ENCODE measurements at regions not wholly inside any gene's neighbourhood (a gene's known extent, or its start where the extent isn't known, plus 50 kb on each side); places are given as distances from the start of the nearest gene placed in this dataset.

DNA sequence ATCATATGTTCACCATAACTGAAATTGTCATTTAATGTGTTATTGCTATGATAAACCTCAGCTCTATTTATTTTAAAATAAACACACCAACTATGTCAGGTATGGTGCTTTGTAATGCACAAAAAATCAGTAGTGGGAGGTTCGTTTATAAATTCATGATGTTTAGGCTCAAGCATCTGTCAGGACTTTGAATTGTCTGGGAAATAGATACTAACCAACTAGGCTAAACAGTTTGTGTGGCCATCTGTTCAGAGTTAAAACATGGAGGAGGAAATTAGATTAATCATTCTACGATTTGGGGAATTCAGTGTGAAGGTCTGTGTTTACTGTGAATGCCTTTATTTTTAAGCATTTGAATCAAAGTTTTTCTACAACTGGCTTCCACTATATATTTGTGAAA lies 212.6 kb upstream of the FZD8 start:
- H2AK5ac ChIP-seq (ENCODE audit: low read length), result no peak overlapping the region
- H3K9ac ChIP-seq (ENCODE audit: low read length), result no peak overlapping the region
- H2BK120ac ChIP-seq (ENCODE audit: low read depth, low read length), result no peak overlapping the region
- H4K5ac ChIP-seq (ENCODE audit: low read length), result no peak overlapping the region
- H3K4me3 ChIP-seq (ENCODE audit: low read length), result no peak overlapping the region
- DNase-seq, result no peak
- H4K8ac ChIP-seq (ENCODE audit: low read depth, low read length), result no peak overlapping the region
- no peak overlapping the region for H3K27ac ChIP-seq (ENCODE audit: low read depth, low read length)
- H3K4ac ChIP-seq (ENCODE audit: low read depth, low read length), result no peak overlapping the region
- WGBS (ENCODE audit: extremely low coverage, insufficient coverage, low lambda C conversion rate), result no CpG with 5 or more reads among the region's 2 CpGs
- H3K56ac ChIP-seq (ENCODE audit: low read length), result no peak overlapping the region
- H3K27me3 ChIP-seq (ENCODE audit: insufficient read depth, low read length, poor library complexity), result no peaks in the 10 kb centered on the region
- H3K18ac ChIP-seq (ENCODE audit: low read length), result no peak overlapping the region
- H2BK5ac ChIP-seq (ENCODE audit: low read length), result no peak overlapping the region
- no peaks in the 10 kb centered on the region for H3K4me1 ChIP-seq (ENCODE audit: control insufficient read depth, low read depth, low read length)
- no peak overlapping the region for H3K4me2 ChIP-seq (ENCODE audit: low read length)
- H3K23ac ChIP-seq (ENCODE audit: low read length), result no peak overlapping the region
- no peaks in the 10 kb centered on the region for H3K36me3 ChIP-seq (ENCODE audit: control insufficient read depth, insufficient read depth, low read length)
- no peaks in the 10 kb centered on the region for H3K79me2 ChIP-seq (ENCODE audit: control insufficient read depth, insufficient read depth, low read length)
- no peaks in the 10 kb centered on the region for H3K79me1 ChIP-seq (ENCODE audit: low read length)
- H2BK15ac ChIP-seq (replicated peaks; ENCODE audit: low read depth), result no peak overlapping the region

DNA sequence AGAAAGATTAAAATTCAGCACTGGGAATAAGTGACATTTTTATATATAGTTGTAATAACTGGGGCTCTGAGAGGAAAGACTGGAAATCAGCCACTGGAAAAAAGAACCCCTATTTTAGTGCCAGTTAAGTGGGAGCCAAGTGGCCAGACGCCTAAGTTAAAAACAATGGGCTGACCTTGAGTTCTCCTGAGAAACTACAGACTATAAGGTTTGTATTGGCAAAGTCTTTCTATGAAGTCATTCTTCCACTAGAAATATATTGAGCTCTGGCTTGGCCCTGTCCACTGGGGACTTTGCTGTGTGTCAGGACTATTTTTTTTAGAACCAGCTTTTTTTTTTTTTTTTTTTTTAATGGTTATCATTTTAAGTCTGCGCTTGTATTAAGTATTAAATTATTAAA lies 210.6 kb upstream of the FZD8 start:
- no peak overlapping the region for H4K8ac ChIP-seq (ENCODE audit: low read depth, low read length)

DNA sequence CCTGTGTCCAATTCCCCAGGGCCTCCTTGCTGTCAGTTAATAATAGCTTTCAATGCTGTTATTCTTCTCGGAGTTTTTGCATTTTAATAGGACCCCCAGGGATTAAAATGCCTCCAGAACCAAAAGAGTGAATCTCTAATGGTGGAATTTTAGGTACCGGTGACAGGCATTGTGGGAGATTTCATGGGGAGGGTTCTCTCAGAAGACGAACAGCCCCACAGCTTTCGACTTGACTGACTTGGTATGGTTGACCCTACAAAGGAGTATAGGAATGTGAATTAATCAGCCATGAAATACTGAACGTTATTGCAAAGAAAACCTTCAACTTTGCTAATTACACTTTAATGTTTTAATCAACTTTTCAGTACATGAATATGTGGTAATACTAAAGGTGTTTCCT lies 206.3 kb upstream of the FZD8 start:
- H4K5ac ChIP-seq (ENCODE audit: low read length), result no peak overlapping the region
- peaks cover 5% of the 10 kb centered on the region for H3K4me1 ChIP-seq (ENCODE audit: control insufficient read depth, low read depth, low read length)
- H3K23ac ChIP-seq (ENCODE audit: low read length), result no peak overlapping the region
- no peak overlapping the region for H2AK5ac ChIP-seq (ENCODE audit: low read length)
- H2BK5ac ChIP-seq (ENCODE audit: low read length), result no peak overlapping the region
- H3K36me3 ChIP-seq (ENCODE audit: control insufficient read depth, insufficient read depth, low read length), result no peaks in the 10 kb centered on the region
- no peak overlapping the region for H2BK15ac ChIP-seq (replicated peaks; ENCODE audit: low read depth)
- no peak overlapping the region for H3K4ac ChIP-seq (ENCODE audit: low read depth, low read length)
- DNase-seq, result no peak
- H3K18ac ChIP-seq (ENCODE audit: low read length), result peak overlapping the region; percentile 75
- H3K4me2 ChIP-seq (ENCODE audit: low read length), result no peak overlapping the region
- H3K79me2 ChIP-seq (ENCODE audit: control insufficient read depth, insufficient read depth, low read length), result no peaks in the 10 kb centered on the region
- H4K8ac ChIP-seq (ENCODE audit: low read depth, low read length), result peak overlapping the region; percentile 39
- no peak overlapping the region for H3K9ac ChIP-seq (ENCODE audit: low read length)
- no CpG with 5 or more reads among the region's 5 CpGs for WGBS (ENCODE audit: extremely low coverage, insufficient coverage, low lambda C conversion rate)
- peak overlapping the region; percentile 73 for H2BK120ac ChIP-seq (ENCODE audit: low read depth, low read length)
- no peak overlapping the region for H3K56ac ChIP-seq (ENCODE audit: low read length)
- H3K27me3 ChIP-seq (ENCODE audit: insufficient read depth, low read length, poor library complexity), result no peaks in the 10 kb centered on the region
- H3K27ac ChIP-seq (ENCODE audit: low read depth, low read length), result no peak overlapping the region
- no peaks in the 10 kb centered on the region for H3K79me1 ChIP-seq (ENCODE audit: low read length)
- no peak overlapping the region for H3K4me3 ChIP-seq (ENCODE audit: low read length)

More for the DNA sequence above, 210.6 kb upstream of the FZD8 start:
- Histone ChIP-seq H3K27me3 (ENCODE audit: insufficient read depth, low read length, poor library complexity) (no peaks in the 10 kb centered on the region), H3K4me1 (ENCODE audit: control insufficient read depth, low read depth, low read length) (no peaks in the 10 kb centered on the region), H3K18ac (ENCODE audit: low read length) (no peak overlapping the region), H3K9ac (ENCODE audit: low read length) (no peak overlapping the region), H3K36me3 (ENCODE audit: control insufficient read depth, insufficient read depth, low read length) (no peaks in the 10 kb centered on the region), H2BK120ac (ENCODE audit: low read depth, low read length) (no peak overlapping the region), H2BK15ac (replicated peaks; ENCODE audit: low read depth) (no peak overlapping the region), H3K27ac (ENCODE audit: low read depth, low read length) (no peak overlapping the region), H4K5ac (ENCODE audit: low read length) (no peak overlapping the region), H2BK5ac (ENCODE audit: low read length) (no peak overlapping the region), H3K4me2 (ENCODE audit: low read length) (no peak overlapping the region), H3K56ac (ENCODE audit: low read length) (no peak overlapping the region), H3K4ac (ENCODE audit: low read depth, low read length) (no peak overlapping the region), H3K4me3 (ENCODE audit: low read length) (no peak overlapping the region), H3K79me1 (ENCODE audit: low read length) (no peaks in the 10 kb centered on the region), H3K23ac (ENCODE audit: low read length) (no peak overlapping the region), H2AK5ac (ENCODE audit: low read length) (no peak overlapping the region), H3K79me2 (ENCODE audit: control insufficient read depth, insufficient read depth, low read length) (no peaks in the 10 kb centered on the region)
- 100% methylated on average over 1 of the region's 2 CpGs for WGBS (ENCODE audit: extremely low coverage, insufficient coverage, low lambda C conversion rate)
- no peak for DNase-seq

DNA sequence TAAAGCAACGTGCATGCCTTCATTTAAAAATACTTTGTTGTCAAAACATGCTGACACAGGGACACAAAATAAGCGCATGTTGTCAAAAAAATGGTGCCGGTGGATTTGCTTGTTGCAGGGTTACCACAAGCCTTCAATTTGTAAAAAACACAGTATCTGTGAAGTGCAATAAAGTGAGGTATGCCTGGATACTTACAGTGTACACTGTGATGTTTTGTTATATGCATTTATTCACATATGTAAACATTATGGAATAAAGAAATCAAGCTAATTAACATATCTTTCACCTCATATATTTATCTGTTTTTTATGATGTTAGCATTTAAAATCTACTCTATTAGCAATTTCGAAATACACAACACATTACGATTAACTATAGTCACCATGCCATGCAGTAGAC lies 202.6 kb upstream of the FZD8 start:
- peaks cover 6% of the 10 kb centered on the region for H3K4me1 ChIP-seq (ENCODE audit: control insufficient read depth, low read depth, low read length)
- H3K9ac ChIP-seq (ENCODE audit: low read length), result no peak overlapping the region
- H2BK15ac ChIP-seq (replicated peaks; ENCODE audit: low read depth), result no peak overlapping the region
- no peak overlapping the region for H2AK5ac ChIP-seq (ENCODE audit: low read length)
- H3K23ac ChIP-seq (ENCODE audit: low read length), result no peak overlapping the region
- no peaks in the 10 kb centered on the region for H3K79me2 ChIP-seq (ENCODE audit: control insufficient read depth, insufficient read depth, low read length)
- no peaks in the 10 kb centered on the region for H3K79me1 ChIP-seq (ENCODE audit: low read length)
- no CpG with 5 or more reads among the region's 5 CpGs for WGBS (ENCODE audit: extremely low coverage, insufficient coverage, low lambda C conversion rate)
- no peak overlapping the region for H3K4me3 ChIP-seq (ENCODE audit: low read length)
- no peak overlapping the region for H4K5ac ChIP-seq (ENCODE audit: low read length)
- H2BK5ac ChIP-seq (ENCODE audit: low read length), result no peak overlapping the region
- no peak overlapping the region for H4K8ac ChIP-seq (ENCODE audit: low read depth, low read length)
- no peak for DNase-seq
- no peak overlapping the region for H2BK120ac ChIP-seq (ENCODE audit: low read depth, low read length)
- no peak overlapping the region for H3K4me2 ChIP-seq (ENCODE audit: low read length)
- no peak overlapping the region for H3K27ac ChIP-seq (ENCODE audit: low read depth, low read length)
- H3K36me3 ChIP-seq (ENCODE audit: control insufficient read depth, insufficient read depth, low read length), result no peaks in the 10 kb centered on the region
- H3K18ac ChIP-seq (ENCODE audit: low read length), result no peak overlapping the region
- H3K4ac ChIP-seq (ENCODE audit: low read depth, low read length), result no peak overlapping the region
- H3K56ac ChIP-seq (ENCODE audit: low read length), result no peak overlapping the region
- H3K27me3 ChIP-seq (ENCODE audit: insufficient read depth, low read length, poor library complexity), result no peaks in the 10 kb centered on the region

DNA sequence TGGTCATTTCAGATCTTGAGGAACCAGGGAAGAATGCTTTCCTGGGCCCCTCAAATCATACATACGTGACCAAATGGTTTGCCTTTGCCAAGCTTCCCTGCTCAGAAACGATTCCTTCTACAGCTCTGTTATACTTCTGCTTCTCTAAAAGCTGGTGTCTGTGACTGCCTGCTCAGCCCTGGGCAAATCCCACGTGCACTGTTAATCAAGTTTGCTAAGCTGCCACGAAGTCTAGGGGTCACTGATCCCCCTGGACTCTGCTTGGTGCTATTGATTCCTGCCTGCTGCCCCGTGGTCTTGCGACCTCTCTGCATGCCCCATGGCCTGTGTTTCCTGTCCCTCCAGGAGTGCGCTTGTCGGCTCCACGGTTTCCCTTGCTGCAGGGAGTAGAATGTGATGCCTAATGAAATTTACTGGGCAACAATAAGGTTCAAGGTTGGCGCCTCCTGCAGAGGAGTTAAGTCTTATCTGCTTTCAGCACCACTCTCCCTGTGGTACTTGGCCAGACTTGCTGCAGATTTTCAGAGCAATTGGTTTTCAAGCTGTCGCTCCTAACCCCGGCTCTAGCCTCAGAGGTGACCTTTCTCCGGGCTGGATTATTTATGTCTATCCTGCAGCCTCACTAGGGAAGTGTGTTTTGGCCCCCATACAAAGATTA lies 201.6 kb upstream of the FZD8 start:
- H2BK120ac ChIP-seq (ENCODE audit: low read depth, low read length), result no peak overlapping the region
- no peak overlapping the region for H3K4ac ChIP-seq (ENCODE audit: low read depth, low read length)
- no peaks in the 10 kb centered on the region for H3K79me2 ChIP-seq (ENCODE audit: control insufficient read depth, insufficient read depth, low read length)
- no peaks in the 10 kb centered on the region for H3K27me3 ChIP-seq (ENCODE audit: insufficient read depth, low read length, poor library complexity)
- H3K23ac ChIP-seq (ENCODE audit: low read length), result no peak overlapping the region
- H3K18ac ChIP-seq (ENCODE audit: low read length), result no peak overlapping the region
- no peak overlapping the region for H2AK5ac ChIP-seq (ENCODE audit: low read length)
- H3K4me3 ChIP-seq (ENCODE audit: low read length), result no peak overlapping the region
- no peak overlapping the region for H3K56ac ChIP-seq (ENCODE audit: low read length)
- WGBS (ENCODE audit: extremely low coverage, insufficient coverage, low lambda C conversion rate), result no CpG with 5 or more reads among the region's 13 CpGs
- H3K36me3 ChIP-seq (ENCODE audit: control insufficient read depth, insufficient read depth, low read length), result no peaks in the 10 kb centered on the region
- no peak overlapping the region for H3K4me2 ChIP-seq (ENCODE audit: low read length)
- no peaks in the 10 kb centered on the region for H3K79me1 ChIP-seq (ENCODE audit: low read length)
- H4K5ac ChIP-seq (ENCODE audit: low read length), result no peak overlapping the region
- DNase-seq, result peak; percentile 82
- H2BK5ac ChIP-seq (ENCODE audit: low read length), result no peak overlapping the region
- H3K4me1 ChIP-seq (ENCODE audit: control insufficient read depth, low read depth, low read length), result peaks cover 6% of the 10 kb centered on the region
- no peak overlapping the region for H2BK15ac ChIP-seq (replicated peaks; ENCODE audit: low read depth)
- no peak overlapping the region for H3K9ac ChIP-seq (ENCODE audit: low read length)
- no peak overlapping the region for H3K27ac ChIP-seq (ENCODE audit: low read depth, low read length)
- H4K8ac ChIP-seq (ENCODE audit: low read depth, low read length), result no peak overlapping the region

DNA sequence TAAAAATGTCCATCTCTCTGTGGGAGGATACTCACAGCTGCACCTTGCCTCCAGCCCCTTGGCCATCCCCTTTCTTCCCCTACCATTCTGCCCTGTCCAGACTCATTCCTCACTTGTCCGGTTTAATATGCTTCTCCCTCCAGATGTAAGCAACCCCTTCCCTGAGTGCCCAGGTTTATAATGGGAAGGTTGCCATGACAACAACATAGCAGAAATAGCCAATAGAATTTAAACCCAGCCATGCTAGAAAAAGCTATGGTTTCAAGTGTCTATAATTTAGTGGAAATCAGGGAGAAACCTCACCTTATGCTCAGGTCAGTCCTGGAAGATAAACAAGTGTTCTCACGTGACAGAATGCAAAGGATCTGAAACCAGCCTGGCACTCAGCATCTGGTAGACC lies 196.0 kb upstream of the FZD8 start:
- no peak overlapping the region for H3K18ac ChIP-seq (ENCODE audit: low read length)
- no peak for DNase-seq
- no peak overlapping the region for H2AK5ac ChIP-seq (ENCODE audit: low read length)
- no peak overlapping the region for H4K8ac ChIP-seq (ENCODE audit: low read depth, low read length)
- H3K56ac ChIP-seq (ENCODE audit: low read length), result no peak overlapping the region
- H3K4me2 ChIP-seq (ENCODE audit: low read length), result no peak overlapping the region
- H3K4me3 ChIP-seq (ENCODE audit: low read length), result no peak overlapping the region
- H3K9ac ChIP-seq (ENCODE audit: low read length), result no peak overlapping the region
- no peak overlapping the region for H3K27ac ChIP-seq (ENCODE audit: low read depth, low read length)
- no peaks in the 10 kb centered on the region for H3K27me3 ChIP-seq (ENCODE audit: insufficient read depth, low read length, poor library complexity)
- no peaks in the 10 kb centered on the region for H3K79me2 ChIP-seq (ENCODE audit: control insufficient read depth, insufficient read depth, low read length)
- WGBS (ENCODE audit: extremely low coverage, insufficient coverage, low lambda C conversion rate), result no CpG with 5 or more reads among the region's 2 CpGs
- H2BK5ac ChIP-seq (ENCODE audit: low read length), result no peak overlapping the region
- no peak overlapping the region for H3K4ac ChIP-seq (ENCODE audit: low read depth, low read length)
- no peak overlapping the region for H4K5ac ChIP-seq (ENCODE audit: low read length)
- H3K79me1 ChIP-seq (ENCODE audit: low read length), result no peaks in the 10 kb centered on the region
- peaks cover 5% of the 10 kb centered on the region for H3K4me1 ChIP-seq (ENCODE audit: control insufficient read depth, low read depth, low read length)
- no peak overlapping the region for H2BK15ac ChIP-seq (replicated peaks; ENCODE audit: low read depth)
- no peak overlapping the region for H2BK120ac ChIP-seq (ENCODE audit: low read depth, low read length)
- H3K23ac ChIP-seq (ENCODE audit: low read length), result no peak overlapping the region
- H3K36me3 ChIP-seq (ENCODE audit: control insufficient read depth, insufficient read depth, low read length), result no peaks in the 10 kb centered on the region
